HCT116 (cell line): ENCODE measurements at regions not wholly inside any gene's neighbourhood (a gene's known extent, or its start where the extent isn't known, plus 50 kb on each side); places are given as distances from the start of the nearest gene placed in this dataset.

Source experiments
- ATAC-seq: fragments of 200-7000 bp; cut with Tn5 transposase; 2 replicates; pipeline ENCODE4 v1.9.1; 2020; ENCODE audit warnings: mild to moderate bottlenecking, moderate library complexity
- BruUV-seq: library from RNA; stranded (reverse); fragments of 400-500 nt; replicated peaks from 2 replicates; lab custom pipeline; 2021; lab: Mats Ljungman, UMichigan
- CTCF ChIA-PET: fragments of 300-600 bp; sonication (Branson Sonifier 250); formaldehyde crosslinking; loops from one replicate; lab custom pipeline; 2021; ENCODE audit warnings: antibody characterized with exemption; lab: Charles Lee
- POLR2A ChIA-PET: fragments of 300-600, 350-600 bp; sonication (Branson Sonifier 250); formaldehyde crosslinking; loops from one replicate; lab custom pipeline; 2021; ENCODE audit warnings: antibody characterized with exemption; lab: Charles Lee
- RAD21 ChIA-PET, 2 experiments: fragments of 300-600 bp; sonication (Branson Sonifier 250); formaldehyde crosslinking; loops; one replicate each; lab custom pipeline; 2023; ENCODE audit warnings: low total read pairs in 2 of 2; ENCODE audit not compliant: uncharacterized antibody in 2 of 2, unreplicated experiment in 2 of 2, low non-redundant PET in 1 of 2; lab: Charles Lee
- DNase-seq: peaks from one replicate; pipeline ENCODE4 v3.0.0-alpha.2; 2010; ENCODE audit warnings: low read depth, low spot score
- H2AFZ ChIP-seq: fragments of 200-600 bp; shearing (Covaris generic), sonication (generic); 2 replicates; pipeline ENCODE4 v1.6.1; 2017; ENCODE audit warnings: low read depth, mixed run types, mixed read lengths, antibody characterized with exemption, low read length; ENCODE audit not compliant: poor library complexity, severe bottlenecking
- H3K27ac ChIP-seq: 2 replicates; pipeline ENCODE4 v1.5.1; 2012; ENCODE audit warnings: low read depth, low read length
- H3K27me3 ChIP-seq: fragments of 200-600 bp; sonication (generic); 2 replicates; pipeline ENCODE4 v1.6.1; 2016; ENCODE audit warnings: mixed run types, low read length, mixed read lengths; ENCODE audit not compliant: insufficient read depth
- H3K36me3 ChIP-seq, 2 experiments: fragments of 200-500 bp in 1 of 2; fragments of 200-600 bp in 1 of 2; sonication (Bioruptor generic) in 1 of 2; sonication (generic) in 1 of 2; 2 replicates each; pipeline versions ENCODE4 v1.5.1 to v1.6.1; 2014 to 2016; ENCODE audit warnings: low read length in 2 of 2, inconsistent platforms in 1 of 2, mixed read lengths in 1 of 2, mixed run types in 1 of 2; ENCODE audit not compliant: insufficient read depth in 2 of 2, control insufficient read depth in 1 of 2
- H3K4me1 ChIP-seq, 2 experiments: fragments of 200-600 bp in 1 of 2; sonication (generic) in 1 of 2; 2 replicates each; pipeline versions ENCODE4 v1.5.1 to v1.6.1; 2012 to 2017; ENCODE audit warnings: low read length in 2 of 2, inconsistent platforms in 1 of 2, mild to moderate bottlenecking in 1 of 2, mixed read lengths in 1 of 2, mixed run types in 1 of 2, moderate library complexity in 1 of 2; ENCODE audit not compliant: insufficient read depth in 2 of 2, control insufficient read depth in 1 of 2
- H3K4me2 ChIP-seq: fragments of 200-600 bp; sonication (generic); 2 replicates; pipeline ENCODE4 v1.6.1; 2017; ENCODE audit warnings: mixed run types, low read length, mixed read lengths
- H3K4me3 ChIP-seq, 2 experiments: fragments of 200-600 bp in 1 of 2; sonication (generic) in 1 of 2; replicated peaks in 1 of 2; 2 replicates each; pipeline ENCODE4 v1.5.1; 2011 to 2016; ENCODE audit warnings: low read length in 2 of 2, control low read depth in 1 of 2, low read depth in 1 of 2, mild to moderate bottlenecking in 1 of 2, mixed read lengths in 1 of 2, mixed run types in 1 of 2
- H3K79me2 ChIP-seq: fragments of 200-600 bp; sonication (generic); 2 replicates; pipeline ENCODE4 v1.6.1; 2017; ENCODE audit warnings: mild to moderate bottlenecking, mixed run types, low read length, moderate library complexity, mixed read lengths; ENCODE audit not compliant: insufficient read depth
- H3K9ac ChIP-seq: fragments of 200-600 bp; sonication (generic); 2 replicates; pipeline ENCODE4 v1.6.1; 2016; ENCODE audit warnings: low read length, mixed read lengths
- H3K9me2 ChIP-seq: fragments of 200-600 bp; sonication (generic), shearing (Covaris generic); 2 replicates; pipeline ENCODE4 v1.6.1; 2017; ENCODE audit warnings: mixed run types, mild to moderate bottlenecking, moderate library complexity; ENCODE audit not compliant: insufficient read depth
- H3K9me3 ChIP-seq, 2 experiments: fragments of 200-500 bp in 1 of 2; fragments of 200-600 bp in 1 of 2; sonication (Bioruptor generic) in 1 of 2; sonication (generic) in 1 of 2; 2 replicates each; pipeline ENCODE4 v1.6.1; 2014 to 2017; ENCODE audit warnings: low read length in 2 of 2, mixed read lengths in 2 of 2, inconsistent platforms in 1 of 2, low read depth in 1 of 2, mild to moderate bottlenecking in 1 of 2, mixed run types in 1 of 2, moderate library complexity in 1 of 2; ENCODE audit not compliant: control insufficient read depth in 1 of 2, insufficient read depth in 1 of 2
- H4K20me1 ChIP-seq: fragments of 200-600 bp; sonication (generic), shearing (Covaris generic); 2 replicates; pipeline ENCODE4 v1.6.1; 2017; ENCODE audit warnings: mixed run types, mild to moderate bottlenecking, moderate library complexity; ENCODE audit not compliant: insufficient read depth
- ATF3 ChIP-seq: IDR thresholded peaks from 2 replicates; pipeline ENCODE4 v1.6.1; 2012
- CBX3 ChIP-seq: IDR thresholded peaks from 2 replicates; pipeline ENCODE4 v1.6.1; 2012; ENCODE audit warnings: low read depth
- CEBPB ChIP-seq: IDR thresholded peaks from 2 replicates; pipeline ENCODE4 v1.6.1; 2012; ENCODE audit warnings: low read depth
- EGR1 ChIP-seq: IDR thresholded peaks from 2 replicates; pipeline ENCODE4 v1.6.1; 2012; ENCODE audit warnings: low read depth
- EZH2 ChIP-seq: fragments of 200-600 bp; sonication (generic); IDR thresholded peaks from 2 replicates; pipeline ENCODE4 v1.6.1; 2017; ENCODE audit warnings: antibody characterized with exemption, mixed run types
- EZH2phosphoT487 ChIP-seq: fragments of 200-600 bp; IDR thresholded peaks from 2 replicates; pipeline ENCODE4 v1.6.1; 2018; ENCODE audit warnings: antibody characterized with exemption, borderline replicate concordance
- FOSL1 ChIP-seq: IDR thresholded peaks from 2 replicates; pipeline ENCODE4 v1.6.1; 2012; ENCODE audit warnings: low read depth
- MAX ChIP-seq: IDR thresholded peaks from 2 replicates; pipeline ENCODE4 v1.6.1; 2012
- POLR2AphosphoS5 ChIP-seq: IDR thresholded peaks from 2 replicates; pipeline ENCODE4 v1.6.1; 2011; ENCODE audit warnings: mild to moderate bottlenecking, low read depth, low read length, moderate library complexity
- SIN3A ChIP-seq: IDR thresholded peaks from 2 replicates; pipeline ENCODE4 v1.6.1; 2012; ENCODE audit warnings: low read depth
- SRF ChIP-seq: IDR thresholded peaks from 2 replicates; pipeline ENCODE4 v1.6.1; 2012; ENCODE audit warnings: low read depth
- ZBTB33 ChIP-seq: IDR thresholded peaks from 2 replicates; pipeline ENCODE4 v1.6.1; 2011; ENCODE audit warnings: mild to moderate bottlenecking, low read length, moderate library complexity; ENCODE audit not compliant: insufficient replicate concordance; ENCODE audit errors: extremely low read depth
- ZNF274 ChIP-seq: fragments of 200-500 bp; sonication (Bioruptor generic); IDR thresholded peaks from 2 replicates; pipeline ENCODE4 v1.6.1; 2014; ENCODE audit warnings: mild to moderate bottlenecking, low read depth, low read length, inconsistent platforms
- intact Hi-C: fragments of 100-400 bp; cut with micrococcal nuclease; formaldehyde crosslinking; loops from 2 replicates; pipeline ENCODE4 v1.10.0; 2022
- TF ChIP-seq, protein P1 (sequence below): IDR thresholded peaks from 2 replicates; pipeline ENCODE4 v1.6.1; 2012; ENCODE audit warnings: low read depth

DNA sequence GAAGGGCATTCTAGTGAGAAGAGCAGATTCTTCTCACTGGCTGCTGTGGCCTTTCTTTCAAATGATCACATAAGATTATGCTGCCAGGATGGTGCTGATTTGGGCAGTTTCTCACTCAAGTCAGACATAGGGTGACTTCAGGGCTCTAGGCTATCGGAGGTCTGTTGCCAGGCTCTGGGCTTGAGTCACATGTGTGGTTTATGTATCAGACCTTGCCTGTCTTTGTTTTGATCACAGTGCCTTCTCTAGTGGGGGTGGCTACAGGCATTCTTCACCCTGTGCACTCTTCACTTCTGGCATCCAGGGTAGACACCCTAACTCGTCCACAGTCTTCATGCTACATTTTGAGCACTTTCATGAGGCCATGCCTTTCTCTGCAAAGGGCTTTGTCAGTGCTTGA lies 823.7 kb upstream of the MAN1A1 start:
- Histone ChIP-seq H3K4me3 (no peak overlapping the region), H2AFZ (no peak overlapping the region), H3K36me3 (no peaks in the 10 kb centered on the region), H3K79me2 (no peaks in the 10 kb centered on the region), H3K9me3 (no peaks in the 10 kb centered on the region), H3K4me1 (no peaks in the 10 kb centered on the region), H3K27me3 (no peaks in the 10 kb centered on the region), H3K4me2 (no peak overlapping the region), H3K27ac (no peak overlapping the region), H3K9me2 (no peaks in the 10 kb centered on the region), H4K20me1 (no peaks in the 10 kb centered on the region), H3K9ac (no peak overlapping the region)
- intact Hi-C loops, result no loop called here
- RAD21 ChIA-PET, result no interaction called here
- CTCF ChIA-PET, result no interaction called here
- BruUV-seq, result no TSS peak
- POLR2A ChIA-PET, result no interaction called here
- no peak for DNase-seq
- ATAC-seq, result no peak
- TF ChIP-seq ZBTB33 (no peak), CBX3 (no peak), CEBPB (no peak), EZH2 (no peak), SRF (no peak), POLR2AphosphoS5 (no peak), EGR1 (no peak), EZH2phosphoT487 (no peak), FOSL1 (no peak), ZNF274 (no peak), ATF3 (no peak), SIN3A (no peak), MAX (no peak)
- TF ChIP-seq, protein P1, sequence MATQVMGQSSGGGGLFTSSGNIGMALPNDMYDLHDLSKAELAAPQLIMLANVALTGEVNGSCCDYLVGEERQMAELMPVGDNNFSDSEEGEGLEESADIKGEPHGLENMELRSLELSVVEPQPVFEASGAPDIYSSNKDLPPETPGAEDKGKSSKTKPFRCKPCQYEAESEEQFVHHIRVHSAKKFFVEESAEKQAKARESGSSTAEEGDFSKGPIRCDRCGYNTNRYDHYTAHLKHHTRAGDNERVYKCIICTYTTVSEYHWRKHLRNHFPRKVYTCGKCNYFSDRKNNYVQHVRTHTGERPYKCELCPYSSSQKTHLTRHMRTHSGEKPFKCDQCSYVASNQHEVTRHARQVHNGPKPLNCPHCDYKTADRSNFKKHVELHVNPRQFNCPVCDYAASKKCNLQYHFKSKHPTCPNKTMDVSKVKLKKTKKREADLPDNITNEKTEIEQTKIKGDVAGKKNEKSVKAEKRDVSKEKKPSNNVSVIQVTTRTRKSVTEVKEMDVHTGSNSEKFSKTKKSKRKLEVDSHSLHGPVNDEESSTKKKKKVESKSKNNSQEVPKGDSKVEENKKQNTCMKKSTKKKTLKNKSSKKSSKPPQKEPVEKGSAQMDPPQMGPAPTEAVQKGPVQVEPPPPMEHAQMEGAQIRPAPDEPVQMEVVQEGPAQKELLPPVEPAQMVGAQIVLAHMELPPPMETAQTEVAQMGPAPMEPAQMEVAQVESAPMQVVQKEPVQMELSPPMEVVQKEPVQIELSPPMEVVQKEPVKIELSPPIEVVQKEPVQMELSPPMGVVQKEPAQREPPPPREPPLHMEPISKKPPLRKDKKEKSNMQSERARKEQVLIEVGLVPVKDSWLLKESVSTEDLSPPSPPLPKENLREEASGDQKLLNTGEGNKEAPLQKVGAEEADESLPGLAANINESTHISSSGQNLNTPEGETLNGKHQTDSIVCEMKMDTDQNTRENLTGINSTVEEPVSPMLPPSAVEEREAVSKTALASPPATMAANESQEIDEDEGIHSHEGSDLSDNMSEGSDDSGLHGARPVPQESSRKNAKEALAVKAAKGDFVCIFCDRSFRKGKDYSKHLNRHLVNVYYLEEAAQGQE, result no peak
